ENCODE measurements at regions not wholly inside any gene's neighbourhood (a gene's known extent, or its start where the extent isn't known, plus 50 kb on each side); places are given as distances from the start of the nearest gene placed in this dataset.

GRCh38 chr10:28947171-28947570 is 269.9 kb downstream of the BAMBI start:
- Mint-ChIP-seq H3K9me3 (ENCODE audit: low read depth) (peaks cover 16% of the 10 kb centered on the region), H3K4me3 (ENCODE audit: low read depth) (no peak overlapping the region), H3K27me3 (no peaks in the 10 kb centered on the region), H3K36me3 (ENCODE audit: insufficient read depth) (peaks cover 7% of the 10 kb centered on the region), H3K4me1 (ENCODE audit: low read depth) (peaks cover 13% of the 10 kb centered on the region), H3K27ac (no peak overlapping the region)
- TF ChIP-seq CTCF (IDR thresholded peaks at IDR 0.05; ENCODE audit: unreplicated experiment), result no peak
- DNase-seq (ENCODE audit: low spot score, unreplicated experiment), result no peak

GRCh38 chr10:28948046-28948445 is 270.7 kb downstream of the BAMBI start:
- Mint-ChIP-seq H3K27me3 (no peaks in the 10 kb centered on the region), H3K9me3 (ENCODE audit: low read depth) (peaks cover 16% of the 10 kb centered on the region), H3K4me3 (ENCODE audit: low read depth) (no peak overlapping the region), H3K27ac (no peak overlapping the region), H3K36me3 (ENCODE audit: insufficient read depth) (peaks cover 7% of the 10 kb centered on the region), H3K4me1 (ENCODE audit: low read depth) (peaks cover 13% of the 10 kb centered on the region)
- no peak for DNase-seq (ENCODE audit: low spot score, unreplicated experiment)
- no peak for TF ChIP-seq CTCF (IDR thresholded peaks at IDR 0.05; ENCODE audit: unreplicated experiment)

- H3K36me3 Mint-ChIP-seq (ENCODE audit: insufficient read depth), result peaks cover 6% of the 10 kb centered on the region
- H3K27ac Mint-ChIP-seq, result no peak overlapping the region
- no peak for TF ChIP-seq CTCF (IDR thresholded peaks at IDR 0.05; ENCODE audit: unreplicated experiment)
- H3K27me3 Mint-ChIP-seq, result no peaks in the 10 kb centered on the region
- peaks cover 17% of the 10 kb centered on the region for H3K4me1 Mint-ChIP-seq (ENCODE audit: low read depth)
- no peak for DNase-seq (ENCODE audit: low spot score, unreplicated experiment)
- H3K4me3 Mint-ChIP-seq (ENCODE audit: low read depth), result no peak overlapping the region
- peaks cover 14% of the 10 kb centered on the region for H3K9me3 Mint-ChIP-seq (ENCODE audit: low read depth)
Observed at GRCh38 chr10:28949005-28950004, 272.0 kb downstream of the BAMBI start.

GRCh38 chr10:28951484-28951883 is 274.2 kb downstream of the BAMBI start:
- Mint-ChIP-seq H3K9me3 (ENCODE audit: low read depth) (peaks cover 4% of the 10 kb centered on the region), H3K27ac (no peak overlapping the region), H3K4me3 (ENCODE audit: low read depth) (no peak overlapping the region), H3K27me3 (no peaks in the 10 kb centered on the region), H3K36me3 (ENCODE audit: insufficient read depth) (peaks cover 2% of the 10 kb centered on the region), H3K4me1 (ENCODE audit: low read depth) (peaks cover 18% of the 10 kb centered on the region)
- no peak for TF ChIP-seq CTCF (IDR thresholded peaks at IDR 0.05; ENCODE audit: unreplicated experiment)
- no peak for DNase-seq (ENCODE audit: low spot score, unreplicated experiment)

- Mint-ChIP-seq H3K9me3 (ENCODE audit: low read depth) (peaks cover 7% of the 10 kb centered on the region), H3K4me1 (ENCODE audit: low read depth) (peaks cover 18% of the 10 kb centered on the region), H3K27ac (no peak overlapping the region), H3K27me3 (no peaks in the 10 kb centered on the region), H3K4me3 (ENCODE audit: low read depth) (no peak overlapping the region), H3K36me3 (ENCODE audit: insufficient read depth) (peaks cover 3% of the 10 kb centered on the region)
- no peak for TF ChIP-seq CTCF (IDR thresholded peaks at IDR 0.05; ENCODE audit: unreplicated experiment)
- no peak for DNase-seq (ENCODE audit: low spot score, unreplicated experiment)
Observed at GRCh38 chr10:28952523-28952922, 275.2 kb downstream of the BAMBI start.

Measured in progenitor cell of endocrine pancreas (in vitro differentiated cells).